SIG-M5 treated with dmso at 0.1 percent for 504 hours (cell line): ENCODE measurements at regions not wholly inside any gene's neighbourhood (a gene's known extent, or its start where the extent isn't known, plus 50 kb on each side); places are given as distances from the start of the nearest gene placed in this dataset.
"Not testable (repeated sequence)": the region's sequence is repeated elsewhere in the genome, so short reads cannot be mapped to it uniquely, and the experiment has no call there.

Experiments
- DNase-seq: peaks from one replicate; lab custom pipeline; 2025; ENCODE audit not compliant: unreplicated experiment; lab: John Stamatoyannopoulos, UW

DNA sequence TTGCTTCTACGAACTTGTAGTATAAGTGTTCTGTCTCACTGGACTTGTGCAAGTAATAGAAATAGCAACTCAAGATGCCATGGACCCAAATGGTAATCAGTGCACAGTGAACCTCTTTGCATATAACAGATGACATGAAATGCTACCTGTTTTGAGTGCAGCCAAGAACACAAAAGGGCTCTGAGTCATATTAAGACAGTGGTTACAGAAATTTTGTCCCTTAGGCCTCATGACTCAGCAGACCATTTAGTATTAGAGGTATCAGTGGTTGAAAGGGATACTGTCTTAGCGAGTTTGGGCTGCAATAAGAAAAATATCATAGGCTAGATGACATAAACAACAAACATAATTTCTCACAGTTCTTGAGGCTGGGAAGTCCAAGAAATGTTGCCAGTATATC lies 502.9 kb upstream of the PCDH10 start:
- DNase-seq, result no peak

DNA sequence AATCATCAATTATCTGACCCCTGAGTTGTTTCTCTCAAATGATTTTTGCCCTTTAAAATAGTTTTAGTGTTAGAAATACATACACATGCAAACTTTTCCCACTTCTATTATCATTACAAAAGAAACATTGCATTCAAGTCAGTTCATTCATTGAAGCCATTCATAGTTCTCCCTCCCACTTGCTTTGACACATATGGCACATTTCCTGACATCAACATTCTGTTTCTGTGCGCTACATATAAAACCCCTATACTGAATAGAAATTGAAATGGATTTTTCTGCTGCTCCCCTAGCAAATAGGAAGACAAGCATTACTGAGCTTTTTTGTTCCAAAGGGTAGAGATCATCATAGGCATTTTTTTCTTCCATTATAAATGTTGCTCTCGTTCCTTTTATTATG lies 497.9 kb upstream of the PCDH10 start:
- no peak for DNase-seq

DNA sequence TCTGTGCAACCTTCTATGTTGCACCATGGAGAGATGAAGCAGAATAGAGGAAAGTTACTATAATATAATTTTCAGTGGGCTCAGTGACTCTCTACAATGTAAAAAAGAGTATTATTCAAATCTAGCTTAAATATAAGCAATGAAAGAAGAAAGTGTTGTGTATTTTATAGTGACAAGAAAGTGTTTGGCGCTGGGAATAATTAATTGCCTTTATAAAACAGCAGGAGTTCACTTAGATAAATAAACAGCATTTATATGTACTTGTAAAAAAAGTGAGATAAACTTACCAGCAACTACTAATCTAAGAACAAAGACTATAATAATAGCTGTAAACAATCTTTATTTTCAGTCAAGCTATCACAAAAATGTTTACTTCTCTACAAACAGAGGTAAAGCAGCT lies 488.9 kb upstream of the PCDH10 start:
- no peak for DNase-seq

DNA sequence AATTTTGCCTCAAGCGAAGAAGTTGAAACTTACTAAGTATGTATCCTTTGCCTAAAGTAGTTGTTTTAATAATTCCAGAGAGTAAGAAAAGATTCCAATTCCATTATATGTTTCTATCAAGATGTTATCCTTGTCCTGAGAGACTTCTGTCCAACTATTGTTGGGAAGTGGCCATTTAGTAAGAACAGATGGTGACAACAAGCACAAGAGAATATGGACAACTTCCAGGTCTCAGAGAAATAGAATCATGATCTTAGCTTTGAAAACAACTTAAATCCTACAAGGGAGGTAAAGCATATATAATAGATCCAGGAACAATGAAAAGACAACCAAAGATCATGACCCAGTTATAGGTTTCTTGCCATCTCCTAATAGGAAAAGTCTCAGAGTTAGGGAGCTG lies 486.6 kb upstream of the PCDH10 start:
- no peak for DNase-seq

DNA sequence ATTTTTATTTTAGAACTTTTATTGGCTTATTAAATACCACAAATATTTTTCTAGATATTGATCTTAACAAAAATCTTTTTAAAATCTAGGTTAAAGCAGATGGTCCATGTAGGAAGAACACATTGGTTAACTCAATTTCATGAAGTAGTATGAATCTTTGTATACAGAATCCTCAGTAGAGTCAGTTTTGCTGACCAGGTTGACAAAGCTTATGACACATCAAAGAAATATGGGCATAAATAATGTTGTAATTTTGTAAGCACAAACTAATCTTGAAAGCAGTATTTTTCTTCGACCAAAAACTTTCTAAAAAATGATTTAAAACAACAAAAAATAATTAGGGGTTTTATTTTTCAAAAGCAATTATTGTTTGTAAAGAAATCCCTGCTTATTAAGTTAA lies 479.3 kb upstream of the PCDH10 start:
- no peak for DNase-seq

DNA sequence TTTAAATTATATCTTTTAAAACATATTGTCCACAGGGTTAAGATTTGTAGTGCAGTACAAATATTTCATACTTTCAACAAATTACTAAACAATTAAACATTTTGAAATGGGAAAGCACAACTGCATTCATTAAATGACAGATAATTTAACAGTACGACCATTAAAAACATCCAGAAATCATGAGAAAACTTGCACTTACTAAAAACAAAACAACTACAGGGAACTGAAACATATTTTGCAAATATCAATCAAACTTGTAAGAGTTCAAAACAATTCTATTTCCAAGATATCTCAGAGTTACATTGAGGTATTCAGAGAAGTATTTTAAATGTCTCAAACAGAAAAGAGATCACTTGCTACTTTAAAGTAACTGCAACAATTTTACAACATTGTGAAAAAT lies 478.5 kb upstream of the PCDH10 start:
- no peak for DNase-seq

DNA sequence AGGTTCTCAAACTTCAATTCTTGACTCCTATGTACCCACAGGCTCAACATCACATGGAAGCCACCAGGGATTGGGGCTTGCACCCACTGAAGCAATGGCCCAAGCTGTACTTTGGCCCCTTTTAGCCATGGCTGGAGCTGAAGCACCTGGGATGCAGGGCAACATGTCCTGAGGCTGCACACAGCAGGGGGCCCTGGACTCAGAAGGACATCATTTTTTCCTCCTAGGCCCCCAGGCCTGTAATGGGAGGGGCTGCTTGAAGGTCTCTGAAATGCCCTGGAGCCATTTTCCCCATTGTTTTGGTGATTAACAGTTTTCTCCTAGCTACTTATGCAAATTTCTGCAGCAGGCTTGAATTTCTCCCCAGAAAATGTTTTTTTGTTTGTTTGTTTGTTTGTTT lies 465.1 kb upstream of the PCDH10 start:
- no peak for DNase-seq

DNA sequence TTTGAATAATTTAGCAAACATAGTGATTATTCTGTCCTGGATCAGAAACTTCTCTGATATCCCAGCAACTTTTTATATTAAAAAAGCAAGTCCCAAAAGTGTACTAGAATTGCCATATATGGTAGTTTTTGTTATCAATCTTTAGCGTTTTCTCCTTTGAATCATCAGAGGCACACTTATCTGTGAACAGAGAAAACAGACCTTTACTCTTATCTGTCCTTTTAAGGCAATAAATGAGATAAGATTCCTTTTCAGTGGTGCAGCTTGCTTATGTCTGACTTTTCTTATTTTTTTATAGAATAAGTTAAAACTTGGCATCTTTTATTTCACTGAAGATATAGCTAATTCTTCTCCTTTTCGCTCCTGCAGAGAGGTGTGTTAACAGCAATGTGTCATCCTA lies 458.1 kb upstream of the PCDH10 start:
- DNase-seq, result no peak

DNA sequence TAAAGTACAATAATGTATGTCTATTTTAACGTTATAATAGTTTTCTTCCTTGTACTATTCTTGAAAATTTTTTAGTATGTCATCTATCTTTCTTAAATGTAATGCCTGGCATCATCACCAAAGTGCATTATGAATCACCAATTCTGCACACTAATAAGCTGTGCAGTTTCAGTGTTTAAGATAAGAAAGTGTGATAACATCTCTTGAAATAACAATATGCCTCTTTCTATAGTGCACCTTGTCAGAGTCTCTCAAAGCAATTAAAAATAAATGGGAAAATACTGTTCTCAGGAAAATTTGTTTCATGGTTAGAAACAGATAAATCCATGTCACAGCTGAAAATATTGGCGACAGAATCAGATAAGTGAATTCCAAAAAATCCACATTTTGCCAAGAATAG lies 457.4 kb upstream of the PCDH10 start:
- no peak for DNase-seq

DNA sequence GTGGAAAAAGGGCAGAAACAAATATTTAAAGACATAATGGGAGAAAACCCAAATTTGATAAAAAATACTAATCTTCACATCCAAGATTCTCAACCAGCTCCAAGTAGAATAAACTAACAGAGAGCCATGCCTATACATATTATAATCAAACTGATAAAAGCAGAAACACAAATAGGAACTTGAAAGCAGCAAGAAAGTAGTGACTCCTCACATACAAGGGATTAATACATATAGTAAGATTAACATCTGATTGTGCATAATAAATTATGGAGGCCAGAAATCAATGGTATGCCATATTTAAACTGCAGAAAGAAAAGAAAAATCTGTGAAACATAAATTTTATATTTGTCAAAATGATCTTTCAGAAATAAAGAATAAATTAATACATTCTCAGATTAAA lies 454.3 kb upstream of the PCDH10 start:
- DNase-seq, result no peak

DNA sequence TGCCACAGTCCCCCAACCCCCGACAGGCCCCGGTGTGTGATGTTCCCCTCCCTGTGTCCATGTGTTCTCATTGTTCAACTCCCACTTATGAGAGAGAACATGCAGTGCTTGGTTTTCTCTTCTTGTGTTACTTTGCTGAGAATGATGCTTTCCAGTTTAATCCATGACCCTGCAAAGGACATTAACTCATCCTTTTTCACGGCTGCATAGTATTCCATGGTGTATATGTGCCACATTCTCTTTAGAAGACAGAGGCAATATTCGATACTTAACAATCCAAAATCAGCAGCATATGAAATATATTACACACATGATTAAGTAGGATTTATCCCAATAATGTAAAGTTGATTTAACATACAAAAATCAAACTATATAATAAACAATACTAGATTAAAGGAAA lies 451.6 kb upstream of the PCDH10 start:
- DNase-seq, result not testable (repeated sequence)

DNA sequence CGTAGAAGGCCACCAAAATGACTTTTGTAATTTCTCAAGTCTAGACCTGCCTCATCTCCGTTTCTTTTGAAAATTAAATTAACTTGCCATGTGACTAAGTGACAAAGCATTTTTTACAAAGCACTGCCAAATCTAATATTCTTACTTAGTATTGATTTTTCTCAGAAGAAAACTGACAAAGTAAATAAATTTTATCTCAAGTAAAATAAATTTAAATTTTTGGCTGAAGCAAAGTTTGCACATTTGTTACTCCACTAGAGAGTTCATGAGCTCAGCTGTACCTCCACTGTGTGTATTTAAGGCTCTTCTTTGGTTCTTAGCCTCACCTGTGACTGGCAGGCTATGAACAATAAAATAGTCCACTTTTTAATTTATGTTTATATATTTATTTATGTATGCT lies 441.1 kb upstream of the PCDH10 start:
- DNase-seq, result no peak

DNA sequence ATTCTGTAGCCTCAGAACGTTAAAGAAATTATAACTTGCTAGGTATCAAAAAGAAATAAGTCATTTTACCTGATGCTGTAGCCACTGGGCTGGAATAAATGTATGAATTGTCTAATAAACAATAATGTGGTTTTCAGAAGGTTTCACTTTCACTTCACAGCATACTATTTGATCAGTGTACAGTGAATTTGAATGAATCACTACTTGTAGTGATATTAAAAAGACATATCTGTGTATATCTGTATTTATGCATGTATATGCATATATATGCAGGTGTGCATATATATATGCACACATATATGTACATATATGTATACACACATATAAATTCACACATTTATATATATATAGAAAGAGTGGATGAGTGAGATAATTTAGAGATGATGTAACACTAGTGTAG lies 440.0 kb upstream of the PCDH10 start:
- no peak for DNase-seq

DNA sequence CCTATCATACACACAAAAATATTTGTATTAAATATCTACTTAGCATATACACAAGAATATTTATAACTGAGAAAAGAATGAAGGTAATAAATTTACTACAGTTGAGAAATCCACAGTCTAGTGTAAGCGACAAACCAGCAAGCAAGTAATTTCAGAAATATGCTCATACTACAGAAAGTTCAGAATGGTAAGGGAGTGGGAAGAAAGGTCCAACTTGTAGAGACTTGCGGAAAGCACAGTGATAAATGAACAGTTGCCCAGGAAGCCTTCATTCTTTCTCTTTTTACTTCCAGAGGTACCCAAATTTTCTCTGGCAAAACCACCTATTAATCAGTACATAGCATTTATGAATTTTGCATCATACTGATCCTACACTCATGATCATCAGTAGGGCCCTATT lies 438.1 kb upstream of the PCDH10 start:
- no peak for DNase-seq

DNA sequence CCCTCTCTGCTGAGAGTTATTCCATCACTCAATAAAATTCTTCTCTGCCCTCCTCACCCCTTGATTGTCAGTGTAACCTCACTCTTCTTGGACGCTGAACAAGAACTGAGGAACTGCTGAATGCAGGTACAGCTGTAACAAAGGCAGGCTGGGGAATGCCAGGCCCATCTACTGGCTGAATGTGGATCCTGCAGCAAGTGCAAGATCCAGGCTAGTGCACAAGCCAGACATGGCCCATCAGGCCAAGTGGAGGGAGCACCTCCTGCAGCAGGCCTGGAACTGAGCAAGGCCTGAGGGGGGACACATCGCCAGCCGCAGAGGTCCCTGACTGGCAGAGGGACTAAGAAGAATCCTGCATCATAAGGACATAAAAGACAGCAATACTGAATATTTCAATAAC lies 411.8 kb upstream of the PCDH10 start:
- DNase-seq, result no peak

DNA sequence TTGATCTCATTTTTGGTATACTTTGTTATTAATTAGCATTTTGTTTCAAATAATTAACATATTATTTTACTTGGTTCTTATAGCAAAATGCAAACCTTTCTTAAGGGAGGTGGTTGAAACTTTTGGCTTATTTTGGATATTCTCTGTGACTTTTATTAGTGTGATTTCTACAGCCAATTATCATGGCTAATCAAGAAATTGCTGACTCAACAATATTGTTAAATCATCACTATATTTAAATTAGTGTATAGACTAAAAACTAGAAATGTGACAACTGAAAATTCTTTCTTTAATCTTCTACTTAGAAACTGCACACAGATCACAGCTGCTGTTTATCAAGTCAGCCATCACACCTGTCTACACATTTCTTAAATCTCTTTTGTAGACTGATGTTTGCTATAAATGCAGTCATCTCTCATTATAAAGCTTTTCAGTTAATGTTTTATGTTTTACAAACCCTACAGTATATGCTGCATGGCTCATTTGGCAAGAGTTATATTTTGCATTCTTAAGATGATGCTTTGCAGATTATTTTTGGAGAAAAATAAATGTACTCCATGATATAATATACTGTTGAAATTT lies 389.8 kb upstream of the PCDH10 start:
- no peak for DNase-seq

DNA sequence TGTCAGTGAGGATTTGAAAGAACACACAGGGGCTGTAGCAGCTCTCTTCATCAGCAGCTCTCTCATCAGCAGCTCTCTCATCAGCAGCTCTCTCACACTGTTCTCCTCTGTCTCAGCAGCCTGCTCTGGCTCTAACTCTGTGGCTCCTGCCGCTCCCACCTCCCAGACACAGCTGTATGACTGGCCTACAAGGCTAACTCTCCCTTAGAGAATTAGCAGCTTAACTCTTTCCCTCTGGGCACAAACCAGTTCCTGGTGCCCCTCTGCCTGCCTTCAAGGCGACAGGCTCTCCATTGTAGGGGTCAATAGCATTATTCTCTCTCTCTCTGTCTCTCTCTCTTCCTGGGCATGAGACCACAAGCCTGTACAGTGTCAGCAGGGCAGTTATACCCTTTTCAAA lies 385.6 kb upstream of the PCDH10 start:
- no peak for DNase-seq

DNA sequence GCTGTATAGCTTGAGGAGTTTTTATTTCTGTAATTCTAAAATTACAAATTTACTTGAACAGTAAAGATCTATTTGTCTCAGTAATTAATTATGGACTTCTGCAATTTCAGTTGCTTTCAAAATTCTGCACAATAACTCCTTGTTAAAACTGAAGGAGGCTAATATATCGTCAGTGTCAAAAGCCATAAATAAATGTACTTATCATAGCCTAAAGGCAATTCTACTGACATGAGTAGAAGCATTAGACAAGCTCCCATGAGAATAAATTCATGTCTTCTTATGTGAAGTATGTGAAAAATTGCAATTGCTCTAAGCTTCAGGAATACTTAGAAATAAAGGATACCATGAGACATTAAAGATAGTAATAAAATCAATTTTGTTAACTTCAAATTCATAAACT lies 381.2 kb upstream of the PCDH10 start:
- no peak for DNase-seq

DNA sequence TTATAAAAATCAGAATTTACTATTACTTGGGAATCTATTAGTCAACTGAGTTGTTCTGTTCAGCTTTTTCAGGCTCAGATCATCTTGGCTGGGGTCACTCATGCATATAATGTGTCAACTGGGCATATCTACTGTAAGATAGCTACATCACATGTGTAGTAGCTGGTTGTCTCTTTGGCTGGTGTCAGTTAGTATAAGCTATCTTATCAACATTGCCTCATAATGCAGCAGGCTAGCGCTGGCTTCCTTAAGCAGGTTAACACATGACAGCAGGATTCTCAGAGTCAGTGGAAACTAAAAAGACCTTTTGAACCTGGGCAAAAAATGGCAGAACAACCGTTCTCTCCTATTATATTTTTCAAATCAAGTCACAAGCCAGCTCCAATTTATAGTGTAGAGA lies 378.3 kb upstream of the PCDH10 start:
- no peak for DNase-seq

DNA sequence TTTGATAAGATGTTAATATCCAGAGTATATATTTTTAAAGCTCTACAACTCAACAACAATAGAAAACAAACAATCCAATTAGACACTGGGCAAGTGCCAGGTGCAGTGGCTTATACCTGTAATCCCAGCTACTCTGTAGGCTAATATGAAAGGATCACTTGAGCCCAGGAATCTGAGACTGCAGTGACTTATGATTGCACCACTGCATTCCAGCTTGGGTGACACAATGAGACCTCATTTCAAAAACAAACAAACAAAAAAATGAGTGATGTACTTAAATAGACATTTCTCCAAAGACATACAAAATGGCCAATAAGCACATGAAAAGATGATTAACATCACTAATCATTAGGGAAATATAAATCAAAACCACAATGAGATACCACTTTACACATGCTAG lies 356.8 kb upstream of the PCDH10 start:
- DNase-seq, result no peak

DNA sequence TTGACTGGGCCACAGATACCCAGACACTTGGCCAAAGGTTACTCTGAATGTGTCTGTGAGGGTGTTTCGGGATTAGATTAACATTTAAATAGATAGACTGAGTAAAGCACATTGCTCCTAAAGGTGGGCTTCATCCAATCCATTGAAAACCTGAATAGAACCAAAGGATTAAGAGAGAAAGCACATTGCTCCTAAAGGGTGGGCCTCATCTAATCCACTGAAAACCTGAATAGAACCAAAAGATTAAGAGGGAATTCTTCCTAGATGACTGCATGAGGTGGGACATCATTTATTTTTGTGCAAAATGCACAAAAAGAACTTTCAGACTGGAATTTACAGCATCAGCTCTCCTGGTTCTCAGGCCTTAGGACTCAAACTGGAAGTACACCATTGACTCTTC lies 351.2 kb upstream of the PCDH10 start:
- DNase-seq, result no peak

DNA sequence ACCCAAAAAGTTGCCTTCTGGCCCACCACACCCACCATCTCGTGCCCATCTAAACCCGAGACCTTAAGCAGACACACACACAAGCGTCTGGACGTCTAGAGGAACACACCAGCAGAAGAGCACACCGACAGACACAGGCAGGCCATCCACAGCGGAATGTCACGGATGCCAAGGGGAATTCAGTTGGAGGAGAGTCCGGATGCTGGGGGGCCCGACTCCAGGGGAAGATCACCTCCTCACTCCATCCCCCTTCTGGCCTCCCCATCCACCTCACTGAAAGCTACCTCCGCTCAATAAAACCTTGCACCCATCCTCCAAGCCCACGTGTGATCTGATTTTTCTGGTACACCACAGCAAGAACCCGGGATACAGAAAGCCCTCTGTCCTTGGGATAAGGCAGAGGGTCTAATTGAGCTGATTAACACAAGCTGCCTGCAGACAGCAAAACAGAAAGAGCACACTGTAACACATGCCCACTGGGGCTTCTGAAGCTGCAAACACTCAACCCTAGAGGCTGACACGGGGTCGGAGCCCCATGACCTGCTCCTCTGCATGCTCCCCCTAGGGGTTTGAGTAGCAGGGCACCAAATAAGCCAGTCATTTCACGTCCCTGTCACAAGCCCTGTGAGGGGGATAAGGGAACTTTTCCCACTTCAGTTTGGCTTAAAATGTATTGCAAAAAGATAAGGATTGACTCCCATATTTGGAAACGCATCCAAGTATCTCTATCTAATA lies 339.6 kb upstream of the PCDH10 start:
- DNase-seq, result no peak

DNA sequence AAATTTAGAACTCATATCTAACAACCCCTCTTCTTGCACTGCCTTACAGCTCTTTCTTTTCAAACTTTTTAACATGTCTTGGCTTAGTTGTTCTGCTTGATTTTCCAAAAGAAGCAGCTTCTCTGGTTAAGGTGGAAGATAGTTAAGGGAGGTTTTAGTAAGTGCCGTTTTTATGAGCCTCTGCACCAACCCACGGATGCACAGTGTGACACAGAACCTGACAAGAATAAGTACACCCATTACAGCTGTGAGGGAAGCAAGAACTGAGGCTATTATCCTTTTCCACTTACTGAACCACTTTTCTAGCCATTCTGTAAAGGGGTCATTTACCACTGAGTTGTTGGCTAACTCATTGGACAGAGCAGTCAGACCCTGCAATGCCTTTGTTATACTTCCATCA lies 336.0 kb upstream of the PCDH10 start:
- not testable (repeated sequence) for DNase-seq
